GM19035 (cell line): ENCODE measurements at regions not wholly inside any gene's neighbourhood (a gene's known extent, or its start where the extent isn't known, plus 50 kb on each side); places are given as distances from the start of the nearest gene placed in this dataset.

Experiments used
- ATAC-seq: cut with Tn5 transposase; IDR thresholded peaks from one replicate; pipeline ENCODE4 v1.9.1; 2021; ENCODE audit not compliant: unreplicated experiment

DNA sequence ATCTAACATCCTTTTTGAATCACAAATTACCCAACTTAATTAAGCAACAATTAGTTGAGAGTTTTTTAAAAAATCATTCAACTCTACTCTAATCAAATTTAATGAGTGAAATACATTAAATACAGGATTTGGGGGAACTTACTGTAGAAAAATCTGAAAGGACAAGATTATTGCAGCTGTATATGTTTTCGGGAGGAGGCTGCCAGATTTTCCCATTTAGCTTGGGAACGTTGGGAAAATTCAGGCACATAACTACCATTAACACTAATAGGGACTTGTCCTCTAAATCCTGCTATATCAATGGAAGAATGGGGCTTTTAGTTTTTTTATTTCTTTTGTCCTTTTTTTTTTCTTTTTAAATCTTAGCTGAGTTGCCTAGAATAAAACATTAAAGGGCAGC is 691.4 kb upstream of the FZD8 start:
- no peak for ATAC-seq

DNA sequence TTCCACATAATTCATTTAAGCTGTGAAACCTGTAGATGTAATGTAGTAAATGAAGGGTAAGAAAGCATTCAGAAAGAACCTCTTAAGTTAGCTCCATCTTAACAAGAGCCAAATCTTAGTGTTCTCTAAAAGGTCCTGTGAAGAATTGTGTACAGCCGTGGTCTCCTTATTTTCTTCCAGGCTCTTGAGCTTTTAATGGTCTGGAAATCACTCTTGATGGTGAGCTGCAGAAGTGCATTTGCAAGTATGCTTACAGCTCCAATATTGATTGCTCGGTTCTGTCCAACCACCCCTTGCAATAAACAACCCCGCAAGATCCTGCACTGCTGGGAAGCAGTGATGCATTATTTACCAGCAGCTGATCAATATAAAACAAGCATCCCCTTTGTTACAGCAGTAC is 690.8 kb upstream of the FZD8 start:
- ATAC-seq, result no peak

DNA sequence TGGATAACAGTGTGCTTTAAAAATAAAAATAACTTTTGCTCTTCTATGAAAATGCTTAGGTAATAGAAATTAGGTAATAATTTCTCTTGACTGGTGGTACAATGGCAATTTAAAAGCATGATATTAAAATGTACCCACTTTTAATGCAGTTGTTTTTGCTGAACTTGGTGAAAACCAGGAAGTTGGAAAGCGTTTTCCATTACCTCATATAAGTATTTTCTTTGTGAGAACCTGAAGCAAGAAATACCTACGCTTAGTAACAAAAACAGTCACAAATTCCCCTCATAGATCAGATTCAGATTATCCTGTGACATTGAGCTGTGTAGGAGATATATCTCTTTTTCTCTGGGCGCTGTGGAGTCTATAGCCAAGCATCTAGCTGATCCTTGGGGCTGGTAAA is 689.0 kb upstream of the FZD8 start:
- no peak for ATAC-seq

DNA sequence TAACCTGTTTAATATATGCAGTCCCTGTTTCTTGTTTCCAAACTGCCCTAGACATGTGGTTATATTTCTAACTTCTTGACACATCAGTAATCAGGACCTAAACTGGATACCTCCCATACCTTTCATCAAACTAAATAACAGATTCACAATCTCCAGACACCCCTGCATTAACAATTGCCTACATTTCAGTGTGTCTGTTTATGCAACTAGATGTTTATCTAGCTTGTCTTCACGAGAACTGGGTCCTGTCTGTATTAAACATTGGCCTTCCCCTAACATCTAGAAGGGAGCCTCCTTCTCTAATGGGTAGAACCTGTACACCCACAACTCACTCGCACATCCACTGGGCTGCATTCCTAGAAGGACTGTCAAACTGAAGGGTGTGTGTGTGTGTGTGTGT is 683.7 kb upstream of the FZD8 start:
- no peak for ATAC-seq

DNA sequence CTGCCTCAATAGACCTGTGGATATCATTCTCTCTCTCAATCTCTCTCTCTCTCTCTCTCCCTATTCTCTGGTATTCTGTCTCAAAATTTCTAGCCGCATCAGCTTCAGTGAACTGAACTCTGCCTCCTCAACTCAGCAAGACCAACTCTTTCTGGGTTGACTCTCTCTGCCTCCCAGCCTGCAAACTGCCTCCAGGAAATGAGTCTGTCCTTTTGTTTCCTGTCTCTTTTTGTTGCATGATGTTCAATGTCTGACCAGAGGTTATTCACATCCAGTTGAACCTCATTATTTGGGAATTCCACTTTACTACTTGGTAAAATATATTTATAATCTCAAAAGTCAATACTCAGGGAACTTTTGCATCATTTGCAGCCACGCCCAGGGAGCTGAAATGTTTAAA is 682.7 kb upstream of the FZD8 start:
- ATAC-seq, result no peak

DNA sequence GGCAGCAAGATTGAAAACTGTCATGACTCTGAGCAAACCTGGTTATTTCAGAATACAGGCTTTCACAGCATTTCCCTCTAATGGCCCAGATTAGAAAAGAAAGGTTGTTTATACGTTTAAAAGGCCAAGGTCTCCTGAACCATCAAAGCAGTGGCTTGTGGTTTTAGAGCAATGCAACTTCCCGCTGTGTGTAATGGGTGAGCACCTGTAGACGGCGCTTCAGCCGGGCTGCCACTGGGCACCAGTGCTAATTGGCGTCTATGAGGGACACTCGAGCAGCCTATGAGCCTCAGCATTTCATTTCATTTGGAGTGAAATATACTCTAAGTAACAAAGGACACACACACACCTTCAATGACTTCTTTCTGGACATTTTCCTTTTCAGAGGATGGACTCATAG is 671.0 kb upstream of the FZD8 start:
- ATAC-seq, result no peak

DNA sequence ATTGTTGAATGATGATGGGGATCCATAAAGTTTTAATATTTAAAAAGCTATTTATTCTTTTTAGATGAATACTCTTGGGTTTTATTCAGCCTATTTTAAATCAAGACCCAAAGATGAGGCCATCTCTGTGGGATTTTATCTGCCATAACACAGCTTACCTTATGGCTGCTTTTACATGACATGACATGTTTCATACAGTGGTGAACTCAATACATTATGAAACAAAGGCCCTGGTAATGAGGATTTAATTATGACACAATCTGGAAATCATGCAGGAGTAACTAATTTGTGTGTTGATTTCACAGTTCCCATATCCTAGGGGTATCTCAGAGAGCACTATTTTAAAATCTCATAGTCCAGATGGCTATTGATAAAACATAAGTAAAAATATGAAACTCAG is 661.8 kb upstream of the FZD8 start:
- ATAC-seq, result no peak

DNA sequence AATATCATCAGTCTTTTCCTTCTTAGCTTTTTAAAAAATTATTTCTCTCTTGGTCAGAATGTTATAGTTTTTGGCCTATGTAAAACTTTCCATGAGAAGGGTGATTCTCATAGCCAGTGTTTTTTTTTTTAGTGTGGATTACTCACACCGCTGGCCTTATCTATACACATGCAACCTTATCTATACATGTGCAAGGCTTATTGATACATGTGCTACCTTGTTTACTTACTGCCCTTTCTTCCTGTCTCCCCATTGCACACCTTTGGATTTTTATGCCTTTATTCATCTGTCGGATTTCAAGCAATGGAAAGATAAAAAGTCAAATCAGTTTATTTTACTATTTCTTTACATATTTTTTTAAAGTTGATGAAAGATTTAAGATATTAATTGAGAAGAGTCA is 660.0 kb upstream of the FZD8 start:
- no peak for ATAC-seq

DNA sequence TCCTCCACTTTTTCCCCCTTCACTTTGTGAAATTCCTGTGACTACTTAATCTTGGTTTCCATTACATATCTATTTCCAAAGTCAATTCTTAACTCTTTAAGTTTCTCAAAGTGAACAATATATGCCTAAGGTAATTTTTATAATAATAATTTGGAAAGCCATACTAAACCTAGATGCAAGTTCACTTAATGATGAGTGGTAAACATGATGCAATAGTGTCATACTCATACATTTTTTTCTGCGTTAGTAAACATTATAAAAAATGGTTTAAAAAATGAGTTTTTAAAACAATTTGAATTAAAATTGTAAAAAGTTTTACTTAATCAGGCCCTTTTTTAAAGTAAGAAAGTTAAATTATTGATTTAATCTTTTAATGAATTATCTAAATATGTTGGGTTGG is 659.4 kb upstream of the FZD8 start:
- ATAC-seq, result no peak

DNA sequence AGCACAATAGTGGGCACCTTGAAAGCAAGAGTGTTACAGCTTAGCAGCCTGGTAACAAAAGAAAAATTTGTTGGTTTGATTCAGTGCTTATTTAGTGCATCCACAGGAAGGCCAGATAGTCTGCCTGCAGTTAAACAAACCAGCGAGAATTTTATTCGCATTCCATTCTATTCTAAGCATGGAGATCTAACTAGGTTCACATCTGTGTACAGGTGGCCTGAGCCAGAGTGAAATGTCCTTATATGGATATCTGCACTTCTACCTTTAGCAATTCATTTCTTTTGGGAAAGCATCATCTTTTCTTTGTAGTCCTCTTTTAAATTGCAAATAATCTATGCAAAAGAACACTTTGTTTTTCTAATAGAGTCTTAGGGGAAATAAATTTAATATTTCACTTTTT is 659.0 kb upstream of the FZD8 start:
- no peak for ATAC-seq

DNA sequence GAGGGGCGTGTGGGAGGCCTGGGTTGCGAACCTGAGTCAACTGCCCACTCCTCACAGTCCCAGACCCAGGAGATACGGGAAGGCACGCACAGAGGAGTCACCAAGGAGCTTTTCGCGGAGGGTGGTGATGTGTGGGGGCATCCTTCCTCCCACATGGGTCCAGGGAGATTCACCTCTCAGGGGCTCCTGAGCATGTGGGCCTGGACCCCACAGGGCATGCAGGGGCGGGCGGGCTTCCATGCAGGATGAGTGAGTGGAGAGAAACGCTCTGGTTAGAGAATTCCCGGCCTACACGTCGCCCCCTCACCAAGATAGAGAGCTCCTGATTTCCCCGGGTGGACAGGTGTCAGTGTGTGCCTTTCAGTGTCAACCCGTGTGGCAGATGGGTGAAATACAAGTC is 641.7 kb upstream of the FZD8 start:
- ATAC-seq, result no peak

DNA sequence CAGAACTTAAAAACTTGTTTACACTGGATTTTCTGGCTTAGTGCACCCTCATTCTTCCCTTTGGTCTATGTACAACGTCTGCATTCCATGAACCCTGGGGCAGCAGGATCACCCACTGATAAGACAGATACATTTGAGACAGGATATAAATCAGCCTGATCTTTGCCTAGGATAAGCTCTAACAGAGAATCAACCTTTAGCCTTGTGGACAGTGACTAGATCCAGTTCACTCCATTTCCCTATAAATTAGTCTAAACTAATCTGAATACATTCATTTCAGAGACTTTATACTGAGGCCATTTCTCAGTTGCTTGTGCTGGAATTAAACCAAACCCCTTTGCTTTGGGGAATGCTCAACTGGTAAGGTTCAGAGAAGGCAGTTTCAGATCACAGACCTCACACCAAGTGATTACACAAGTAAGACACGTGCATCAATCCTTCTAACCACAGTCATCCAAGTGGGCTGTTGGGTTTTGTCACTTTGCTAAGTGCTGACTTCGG is 639.8 kb upstream of the FZD8 start:
- ATAC-seq, result no peak

DNA sequence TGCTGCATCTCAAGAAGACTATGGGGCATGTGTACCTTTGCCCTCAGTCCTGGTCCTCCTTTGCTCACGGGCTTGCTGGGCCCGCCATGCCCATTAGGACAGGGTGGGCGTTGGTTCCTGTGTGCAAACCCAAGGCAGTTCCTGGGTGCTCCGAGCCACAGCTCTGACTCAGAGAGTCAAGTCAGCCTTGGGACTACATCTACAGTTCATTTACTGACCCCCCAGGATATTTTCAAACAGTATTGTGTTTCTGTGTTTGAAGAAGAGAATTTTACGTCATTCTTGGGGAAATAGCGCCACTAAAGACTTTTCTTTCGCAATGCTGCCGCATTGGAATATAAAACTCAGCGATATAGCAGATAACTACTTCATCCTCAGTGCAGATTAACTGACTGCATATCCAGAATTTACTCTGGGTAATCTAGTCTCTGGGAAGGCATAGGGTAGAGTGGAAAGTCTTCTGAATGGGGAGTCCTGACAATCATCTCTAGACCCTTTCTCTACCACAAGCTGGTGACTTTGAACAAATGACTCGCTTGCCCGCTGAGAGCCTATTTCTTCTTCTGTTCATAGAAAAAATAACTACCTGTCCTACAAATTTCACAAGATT is 638.9 kb upstream of the FZD8 start:
- ATAC-seq, result no peak

DNA sequence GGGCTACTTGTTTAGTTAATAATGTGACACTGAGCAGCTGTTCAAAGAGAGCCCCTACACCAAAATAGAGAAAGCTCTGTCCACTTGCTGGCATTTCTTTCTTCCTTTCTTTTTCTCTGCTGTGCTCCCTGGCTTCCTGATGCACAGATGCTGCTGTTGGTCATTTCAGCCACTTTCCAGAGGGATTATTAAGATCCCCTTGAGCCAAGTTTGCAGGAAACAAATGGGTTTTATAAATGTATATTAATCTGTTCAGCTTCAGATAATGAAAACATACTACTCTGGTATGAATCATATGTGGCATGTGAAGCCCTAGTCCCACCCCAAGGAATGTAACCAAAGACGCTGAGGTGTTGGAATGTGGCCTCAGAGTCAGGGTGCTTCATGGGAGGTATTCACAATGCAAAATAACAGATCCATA is 638.2 kb upstream of the FZD8 start:
- ATAC-seq, result no peak

DNA sequence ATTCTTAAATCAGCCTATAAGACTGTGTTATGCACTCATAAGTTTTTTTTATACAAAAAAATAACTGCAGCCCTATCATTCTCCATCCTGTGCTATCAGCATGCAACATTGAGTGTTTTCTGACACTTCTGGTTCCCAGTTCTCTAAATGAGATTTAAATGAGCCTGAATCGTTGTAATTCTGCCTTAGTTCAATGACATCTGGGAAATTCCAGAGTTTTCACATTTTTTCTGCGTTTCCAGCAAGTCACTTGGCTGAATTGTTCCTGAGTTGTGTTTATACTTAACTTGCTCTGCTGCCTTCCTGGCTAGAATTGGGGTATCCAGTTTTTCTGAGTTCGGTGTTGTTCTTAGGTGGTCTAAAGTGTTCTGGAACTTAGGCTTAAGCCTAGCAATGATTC is 636.1 kb upstream of the FZD8 start:
- ATAC-seq, result no peak

DNA sequence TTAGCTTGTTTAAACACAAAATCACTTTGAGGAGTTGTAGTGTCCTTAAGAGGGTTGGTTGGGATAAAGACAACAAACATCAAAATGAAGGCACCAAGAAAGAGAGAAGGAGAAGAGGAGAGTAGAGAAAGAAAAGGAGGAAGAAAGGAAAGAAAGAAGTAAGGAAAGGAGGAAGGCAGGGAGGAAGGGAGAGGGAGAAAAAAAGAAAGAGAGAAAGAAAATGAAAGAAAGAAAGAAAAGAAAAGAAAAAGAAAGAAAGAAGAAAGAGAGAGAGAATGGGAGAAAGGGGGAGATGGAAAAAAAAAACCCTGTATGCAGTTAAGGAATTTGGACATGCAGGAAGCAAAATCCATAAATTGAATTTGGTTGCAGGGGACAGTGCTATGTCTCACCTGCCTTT is 635.4 kb upstream of the FZD8 start:
- no peak for ATAC-seq

DNA sequence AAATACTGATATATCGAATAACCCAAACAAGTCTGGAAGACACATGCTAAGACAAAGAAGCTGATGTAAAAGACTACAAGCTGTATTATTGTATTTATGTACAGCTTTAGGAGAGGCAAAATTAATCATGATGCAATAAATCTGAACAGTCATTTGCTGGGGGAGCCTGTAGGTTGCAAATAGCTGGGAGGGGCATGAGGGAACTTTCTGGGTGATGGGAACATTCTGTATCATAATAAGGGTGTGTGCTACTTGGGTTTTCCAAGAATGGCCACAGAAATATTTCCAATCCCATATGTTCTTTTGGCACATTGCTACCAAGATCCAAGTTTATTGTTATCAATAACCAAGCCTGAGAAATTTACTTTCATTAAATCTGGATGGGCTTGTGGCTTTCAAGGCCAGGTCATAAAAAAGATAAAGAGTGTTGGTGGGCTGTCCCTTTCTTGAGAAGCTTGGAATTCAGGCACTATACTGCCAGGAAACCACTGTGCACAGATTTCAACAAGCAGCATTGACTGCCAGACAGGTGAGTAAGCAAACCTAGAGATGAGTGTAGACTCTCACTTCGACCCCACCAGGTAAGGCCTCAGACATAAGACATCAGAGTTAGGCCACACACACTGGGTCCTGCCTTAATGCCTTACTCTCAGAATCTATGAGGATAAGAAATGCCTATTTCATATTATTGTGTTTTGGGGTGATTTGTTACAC is 629.7 kb upstream of the FZD8 start:
- no peak for ATAC-seq

DNA sequence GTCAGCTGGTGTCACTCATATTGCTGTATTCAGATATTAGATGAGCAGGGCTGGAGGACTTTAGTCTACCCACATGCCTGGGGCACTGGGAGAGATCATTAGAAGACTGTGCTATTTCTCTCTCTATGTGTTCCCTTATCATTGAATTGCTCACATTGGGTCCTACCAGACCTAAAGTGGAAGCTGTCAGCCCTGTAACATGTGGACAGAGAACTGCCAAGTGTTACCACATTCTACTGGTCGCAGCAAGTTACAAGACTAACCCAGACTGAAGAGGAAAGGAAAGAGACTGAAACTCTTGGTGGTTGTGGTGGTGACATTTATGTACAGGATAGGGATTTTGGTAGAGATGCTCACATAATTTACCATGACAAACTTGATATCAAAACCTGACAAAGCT is 627.1 kb upstream of the FZD8 start:
- ATAC-seq, result no peak

DNA sequence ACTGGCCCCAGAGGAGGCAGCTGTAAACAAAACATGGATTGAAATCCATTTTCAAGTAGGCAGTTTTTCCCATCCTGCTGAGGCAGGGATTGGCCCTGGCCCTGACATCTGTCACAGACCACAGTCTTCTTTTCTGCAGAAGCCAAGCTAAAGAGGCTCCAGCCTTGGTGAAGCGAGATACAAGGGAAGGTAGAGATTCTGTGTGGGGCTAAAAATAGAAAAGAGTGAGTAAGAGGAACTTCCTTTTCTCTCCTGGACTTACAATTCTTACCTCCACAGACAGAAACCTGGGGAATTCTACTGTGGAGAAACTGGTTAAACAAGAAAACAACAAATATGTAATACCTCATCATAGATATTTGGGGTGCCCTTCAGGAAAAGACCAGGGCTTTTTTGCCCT is 624.8 kb upstream of the FZD8 start:
- no peak for ATAC-seq

DNA sequence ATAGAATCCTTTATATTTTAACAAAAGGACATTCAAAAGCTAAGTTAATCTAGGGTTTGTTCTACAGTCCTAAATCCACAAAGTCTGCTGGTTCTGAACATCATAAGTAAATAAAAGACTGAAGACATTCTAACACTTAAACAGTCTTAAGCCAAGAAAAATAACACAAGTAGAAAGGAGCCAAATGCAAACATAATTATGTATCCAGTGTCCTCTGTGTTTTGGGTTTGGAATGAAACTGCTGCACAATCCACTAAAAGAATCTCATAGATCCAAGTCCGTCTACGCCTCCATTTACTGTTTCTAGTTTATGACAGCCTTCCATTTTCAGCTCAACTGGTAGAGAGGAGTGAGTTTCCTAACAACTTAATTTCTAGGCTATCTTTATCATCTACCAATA is 623.6 kb upstream of the FZD8 start:
- no peak for ATAC-seq

DNA sequence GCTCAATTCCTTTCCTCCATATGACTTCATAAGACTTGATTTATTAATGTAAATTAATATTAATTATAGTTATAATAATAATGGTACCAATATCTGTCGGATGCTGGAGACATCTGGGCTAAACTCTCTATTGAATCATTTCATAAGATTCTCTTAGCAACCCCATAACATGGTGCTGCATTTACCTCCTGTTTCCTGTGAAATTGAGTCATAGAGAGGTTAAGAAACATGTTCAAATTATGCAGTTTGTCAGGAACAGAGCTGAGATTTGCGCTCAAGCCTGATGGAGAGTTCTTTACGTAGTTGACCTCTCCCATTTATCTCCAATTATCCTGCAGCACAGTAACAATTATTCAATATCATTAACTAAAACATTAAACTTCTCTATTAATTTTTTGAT is 621.8 kb upstream of the FZD8 start:
- ATAC-seq, result no peak

DNA sequence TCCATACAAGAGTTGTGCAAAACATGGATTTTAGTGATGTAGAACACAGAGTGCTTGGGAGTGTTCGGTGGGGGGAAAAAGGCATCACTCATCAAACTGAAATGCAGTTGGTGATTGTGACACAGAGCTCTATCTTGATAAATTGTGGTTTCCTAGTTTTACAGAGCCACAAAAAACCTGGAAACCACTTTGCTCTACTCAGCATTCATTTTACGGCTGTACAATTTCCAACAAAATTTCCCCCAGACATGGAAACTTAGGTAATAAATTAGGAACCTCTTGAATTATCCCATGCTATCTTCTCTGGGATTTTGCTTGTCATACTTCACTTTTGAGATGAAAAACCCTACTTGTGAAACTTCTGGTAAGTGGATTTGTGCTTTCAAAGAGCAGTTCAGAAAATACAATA is 614.9 kb upstream of the FZD8 start:
- no peak for ATAC-seq

DNA sequence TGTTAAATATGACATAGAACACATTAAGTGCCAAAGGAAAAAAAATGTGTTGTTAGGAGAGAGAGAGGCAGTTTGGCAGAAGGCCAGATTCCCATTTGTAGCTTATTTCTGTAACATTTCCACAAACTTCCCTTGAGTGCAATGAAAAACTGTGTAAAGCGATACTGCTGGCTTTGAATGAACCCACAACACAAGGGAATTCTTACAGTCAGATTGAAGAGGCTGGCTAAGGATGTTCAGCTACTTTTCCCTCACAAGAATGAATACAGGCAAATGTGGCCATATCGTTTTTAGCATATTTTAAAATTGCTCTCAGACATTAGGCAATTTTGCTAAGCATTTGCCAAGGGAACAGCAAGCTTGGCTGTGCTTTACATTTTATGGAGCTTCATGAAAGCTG is 614.1 kb upstream of the FZD8 start:
- no peak for ATAC-seq
